IMR-90 (cell line): ENCODE measurements at regions not wholly inside any gene's neighbourhood (a gene's known extent, or its start where the extent isn't known, plus 50 kb on each side); places are given as distances from the start of the nearest gene placed in this dataset.

Source experiments
- ATAC-seq: fragments of 200-7000 bp; cut with Tn5 transposase; 2 replicates; pipeline ENCODE4 v1.9.1; 2020; ENCODE audit warnings: low read depth, mild to moderate bottlenecking, moderate library complexity
- BruUV-seq: library from RNA; stranded (reverse); fragments of 400-500 nt; replicated peaks from 2 replicates; lab custom pipeline; 2021; lab: Mats Ljungman, UMichigan
- CTCF ChIA-PET: fragments of 300-600 bp; formaldehyde crosslinking; extraction: SDS; loops from one replicate; lab custom pipeline; 2021; ENCODE audit warnings: antibody characterized with exemption; lab: Yijun Ruan, JAX
- POLR2A ChIA-PET: fragments of 300-600 bp; sonication (Branson Sonifier 250); formaldehyde crosslinking; loops from one replicate; lab custom pipeline; 2022; ENCODE audit warnings: antibody characterized with exemption; ENCODE audit not compliant: unreplicated experiment; lab: Charles Lee
- DNase-seq: peaks from one replicate; pipeline ENCODE4 v3.0.0; 2013
- H2AFZ ChIP-seq: replicated peaks from 2 replicates; pipeline ENCODE3; 2013; ENCODE audit warnings: low read length, mild to moderate bottlenecking; ENCODE audit not compliant: poor library complexity
- H2AK5ac ChIP-seq: 2 replicates; pipeline ENCODE4 v1.6.1; 2013; ENCODE audit warnings: low read depth, low read length, inconsistent platforms
- H2AK9ac ChIP-seq: replicated peaks from 2 replicates; pipeline ENCODE3; 2013; ENCODE audit warnings: mild to moderate bottlenecking, low read depth, low read length, moderate library complexity; ENCODE audit not compliant: poor library complexity
- H2BK120ac ChIP-seq: 2 replicates; pipeline ENCODE4 v1.6.1; 2013; ENCODE audit warnings: low read depth, low read length, inconsistent platforms
- H2BK15ac ChIP-seq: 3 replicates; pipeline ENCODE4 v1.6.1; 2013; ENCODE audit warnings: low read depth, low read length, inconsistent platforms
- H2BK20ac ChIP-seq: 2 replicates; pipeline ENCODE4 v1.6.1; 2013; ENCODE audit warnings: low read depth, mild to moderate bottlenecking, inconsistent platforms, low read length, moderate library complexity
- H2BK5ac ChIP-seq: 2 replicates; pipeline ENCODE4 v1.6.1; 2013; ENCODE audit warnings: mild to moderate bottlenecking, low read depth, low read length, inconsistent platforms; ENCODE audit not compliant: poor library complexity, severe bottlenecking
- H3K14ac ChIP-seq: replicated peaks from 2 replicates; pipeline ENCODE4 v1.6.1; 2013; ENCODE audit warnings: low read depth, low read length, inconsistent platforms
- H3K18ac ChIP-seq: 2 replicates; pipeline ENCODE4 v1.6.1; 2013; ENCODE audit warnings: low read depth, low read length, control low read depth
- H3K23ac ChIP-seq: 2 replicates; pipeline ENCODE4 v1.6.1; 2013; ENCODE audit warnings: low read depth, low read length, inconsistent platforms
- H3K27ac ChIP-seq: 2 replicates; pipeline ENCODE4 v1.5.1; 2013; ENCODE audit warnings: mild to moderate bottlenecking, control low read depth, low read length; ENCODE audit not compliant: insufficient read depth
- H3K27me3 ChIP-seq: 2 replicates; pipeline ENCODE4 v1.6.1; 2013; ENCODE audit warnings: low read length; ENCODE audit not compliant: control insufficient read depth, insufficient read depth
- H3K36me3 ChIP-seq: 2 replicates; pipeline ENCODE4 v1.6.1; 2013; ENCODE audit warnings: low read length, mixed read lengths; ENCODE audit not compliant: control insufficient read depth, insufficient read depth
- H3K4ac ChIP-seq: 2 replicates; pipeline ENCODE4 v1.6.1; 2013; ENCODE audit warnings: low read depth, low read length, inconsistent platforms
- H3K4me1 ChIP-seq: 2 replicates; pipeline ENCODE4 v1.6.1; 2013; ENCODE audit warnings: low read length, mixed read lengths; ENCODE audit not compliant: control insufficient read depth, insufficient read depth
- H3K4me2 ChIP-seq: 2 replicates; pipeline ENCODE4 v1.6.1; 2013; ENCODE audit warnings: low read depth, mild to moderate bottlenecking, control low read depth, low read length, moderate library complexity
- H3K4me3 ChIP-seq: 2 replicates; pipeline ENCODE4 v1.5.1; 2013; ENCODE audit warnings: low read depth, mild to moderate bottlenecking, control low read depth, low read length, moderate library complexity; ENCODE audit not compliant: insufficient read depth
- H3K56ac ChIP-seq: 2 replicates; pipeline ENCODE4 v1.6.1; 2013; ENCODE audit warnings: low read length, inconsistent platforms; ENCODE audit not compliant: insufficient read depth; ENCODE audit errors: extremely low read depth
- H3K79me1 ChIP-seq, 2 experiments: 2 replicates each; pipeline ENCODE4 v1.6.1; 2013; ENCODE audit warnings: low read length in 2 of 2, inconsistent platforms in 1 of 2, low read depth in 1 of 2
- H3K9ac ChIP-seq: 2 replicates; pipeline ENCODE4 v1.6.1; 2013; ENCODE audit warnings: low read depth, low read length, control low read depth
- H3K9me1 ChIP-seq: 2 replicates; pipeline ENCODE4 v1.6.1; 2013; ENCODE audit warnings: low read length, inconsistent platforms; ENCODE audit not compliant: insufficient read depth
- H3K9me3 ChIP-seq: 2 replicates; pipeline ENCODE4 v1.6.1; 2013; ENCODE audit warnings: low read length; ENCODE audit not compliant: control insufficient read depth, insufficient read depth
- H4K20me1 ChIP-seq: 2 replicates; pipeline ENCODE4 v1.6.1; 2013; ENCODE audit warnings: low read length, inconsistent platforms; ENCODE audit not compliant: insufficient read depth
- H4K5ac ChIP-seq: 2 replicates; pipeline ENCODE4 v1.6.1; 2013; ENCODE audit warnings: mild to moderate bottlenecking, low read depth, low read length, control low read depth
- H4K8ac ChIP-seq, 2 experiments: 2 replicates each; pipeline ENCODE4 v1.6.1; 2013; ENCODE audit warnings: low read depth in 2 of 2, low read length in 2 of 2, control low read depth in 1 of 2, inconsistent platforms in 1 of 2
- H4K91ac ChIP-seq: 2 replicates; pipeline ENCODE4 v1.6.1; 2013; ENCODE audit warnings: low read depth, low read length, inconsistent platforms; ENCODE audit not compliant: insufficient read depth
- BHLHE40 ChIP-seq: fragments of 150-350 bp; IDR thresholded peaks from 2 replicates; pipeline ENCODE4 v1.6.1; 2016; ENCODE audit warnings: mild to moderate bottlenecking, low read depth, low read length
- CHD1 ChIP-seq: IDR thresholded peaks from 2 replicates; pipeline ENCODE4 v1.6.1; 2012; ENCODE audit warnings: low read depth, low read length, improper control_type of control experiment
- CTCF ChIP-seq: conservative IDR thresholded peaks from 2 replicates; pipeline ENCODE4 v1.5.1; 2012; ENCODE audit warnings: mild to moderate bottlenecking, low read depth, low read length, improper control_type of control experiment
- ELK1 ChIP-seq: fragments of 150-350 bp; IDR thresholded peaks from 2 replicates; pipeline ENCODE4 v1.6.1; 2016; ENCODE audit warnings: low read depth, mild to moderate bottlenecking, low read length, moderate library complexity, borderline replicate concordance
- FOS ChIP-seq: fragments of 150-350 bp; IDR thresholded peaks from 2 replicates; pipeline ENCODE4 v1.6.1; 2016; ENCODE audit warnings: low read depth, low read length
- MAFK ChIP-seq: IDR thresholded peaks from 2 replicates; pipeline ENCODE4 v1.6.1; 2012; ENCODE audit warnings: low read depth, low read length, improper control_type of control experiment
- MAZ ChIP-seq: IDR thresholded peaks from 2 replicates; pipeline ENCODE4 v1.6.1; 2012; ENCODE audit warnings: low read depth, mild to moderate bottlenecking, low read length, improper control_type of control experiment, moderate library complexity, borderline replicate concordance
- MXI1 ChIP-seq: IDR thresholded peaks from 2 replicates; pipeline ENCODE4 v1.6.1; 2012; ENCODE audit warnings: low read depth, mild to moderate bottlenecking, low read length, moderate library complexity, borderline replicate concordance
- POLR2A ChIP-seq: IDR thresholded peaks from 2 replicates; pipeline ENCODE4 v1.6.1; 2012; ENCODE audit warnings: mild to moderate bottlenecking, low read depth, low read length
- RAD21 ChIP-seq: IDR thresholded peaks from 2 replicates; pipeline ENCODE4 v1.6.1; 2012; ENCODE audit warnings: low read length, improper control_type of control experiment
- RCOR1 ChIP-seq: IDR thresholded peaks from 2 replicates; pipeline ENCODE4 v1.6.1; 2012; ENCODE audit warnings: mild to moderate bottlenecking, low read length, improper control_type of control experiment; ENCODE audit not compliant: insufficient replicate concordance
- RFX5 ChIP-seq: IDR thresholded peaks from 2 replicates; pipeline ENCODE4 v1.8.0; 2012; ENCODE audit warnings: low read depth, mild to moderate bottlenecking, low read length, moderate library complexity
- SMC3 ChIP-seq: fragments of 150-350 bp; IDR thresholded peaks from 2 replicates; pipeline ENCODE4 v1.6.1; 2016; ENCODE audit warnings: low read depth, mild to moderate bottlenecking, antibody characterized with exemption, low read length, moderate library complexity
- USF2 ChIP-seq: fragments of 150-350 bp; IDR thresholded peaks from 2 replicates; pipeline ENCODE4 v1.6.1; 2017; ENCODE audit warnings: mild to moderate bottlenecking, antibody characterized with exemption, low read length, low read depth
- WGBS, 2 experiments: methylation state at CpG; one replicate each; pipeline versions ENCODE4 v1.1.5 to v1.1.7; 2013; ENCODE audit warnings: missing lambda C conversion rate in 2 of 2; ENCODE audit not compliant: insufficient read length in 1 of 2; ENCODE audit errors: extremely low coverage in 2 of 2; 5-methylcytosine and 5-hydroxymethylcytosine counted together
- dilution Hi-C: fragments of 300-500 bp; cut with HindIII; formaldehyde crosslinking; loops from one replicate; pipeline ENCODE4 v1.14.3; 2018; ENCODE audit warnings: low sequenced_read_pairs; ENCODE audit not compliant: unreplicated experiment
- in situ Hi-C: fragments of 300-500 bp; cut with MboI; formaldehyde crosslinking; loops from 3 replicates; pipeline ENCODE4 v1.14.3; 2019; ENCODE audit warnings: low sequenced_read_pairs, inconsistent platforms, mixed read lengths
- intact Hi-C: fragments of 100-400 bp; cut with micrococcal nuclease; formaldehyde crosslinking; loops from 2 replicates; pipeline ENCODE4 v1.10.0; 2022

- Histone ChIP-seq H3K18ac (no peak overlapping the region), H2BK15ac (no peak overlapping the region), H3K56ac (no peak overlapping the region), H2AFZ (no peak overlapping the region), H2AK5ac (no peak overlapping the region), H3K4me1 (no peaks in the 10 kb centered on the region), H3K4ac (no peak overlapping the region), H3K79me1 (no peaks in the 10 kb centered on the region), H4K5ac (no peak overlapping the region), H4K91ac (no peak overlapping the region), H3K4me3 (no peak overlapping the region), H3K9me1 (no peaks in the 10 kb centered on the region), H3K4me2 (no peak overlapping the region), H4K8ac (no peak overlapping the region), H3K9ac (no peak overlapping the region), H3K14ac (no peak overlapping the region), H2BK20ac (no peak overlapping the region), H4K20me1 (no peaks in the 10 kb centered on the region), H3K9me3 (no peaks in the 10 kb centered on the region), H3K23ac (no peak overlapping the region), H2BK5ac (no peak overlapping the region), H2AK9ac (no peak overlapping the region), H2BK120ac (no peak overlapping the region), H3K27ac (no peak overlapping the region), H3K27me3 (no peaks in the 10 kb centered on the region), H3K36me3 (no peaks in the 10 kb centered on the region)
- DNase-seq (no peak), ATAC-seq (no peak)
- ChIA-PET CTCF (no interaction called here), POLR2A (no interaction called here)
- WGBS, 2 experiments: no CpG with 5 or more reads among the region's 1 CpG
- no TSS peak for BruUV-seq
- in situ Hi-C loops (no loop called here), dilution Hi-C loops (no loop called here), intact Hi-C loops (no loop called here)
- TF ChIP-seq MAZ (no peak), MXI1 (no peak), FOS (no peak), BHLHE40 (no peak), POLR2A (no peak), SMC3 (no peak), MAFK (no peak), CHD1 (no peak), CTCF (no peak), RFX5 (no peak), ELK1 (no peak), USF2 (no peak), RAD21 (no peak), RCOR1 (no peak)
These were observed 56.5 kb upstream of the SELENOK start for GRCh38 chr3:53948174-53948573.
